Liver (tissue), 3 donors: ENCODE measurements at regions not wholly inside any gene's neighbourhood (a gene's known extent, or its start where the extent isn't known, plus 50 kb on each side); places are given as distances from the start of the nearest gene placed in this dataset.

ENCODE experiments used
- CTCF ChIP-seq: fragments of 150-350 bp; IDR thresholded peaks from 2 replicates; pipeline ENCODE4 v1.5.1; 2017; ENCODE audit warnings: improper control_type of control experiment, low read depth, low read length; ENCODE audit not compliant: missing input control
- FOXA1 ChIP-seq: IDR thresholded peaks from 2 replicates; pipeline ENCODE4 v1.6.1; 2016; ENCODE audit warnings: antibody characterized with exemption
- RAD21 ChIP-seq, 2 donors: IDR thresholded peaks; 2 replicates each; pipeline ENCODE4 v1.6.1; 2016; ENCODE audit warnings: antibody characterized with exemption in 2 of 2, mild to moderate bottlenecking in 2 of 2
- REST ChIP-seq: IDR thresholded peaks from 2 replicates; pipeline ENCODE4 v1.6.1; 2016; ENCODE audit warnings: antibody characterized with exemption, mild to moderate bottlenecking
- RXRA ChIP-seq, 2 donors: IDR thresholded peaks; 2 replicates each; pipeline ENCODE4 v1.6.1; 2017 to 2018; ENCODE audit warnings: antibody characterized with exemption in 2 of 2, mild to moderate bottlenecking in 1 of 2
- SP1 ChIP-seq: IDR thresholded peaks from 2 replicates; pipeline ENCODE4 v1.6.1; 2018; ENCODE audit warnings: antibody characterized with exemption, mild to moderate bottlenecking
- donor health status: healthy.
- donor health status: healthy.

- no peak for TF ChIP-seq SP1
- no peak for TF ChIP-seq CTCF
- TF ChIP-seq REST, result no peak
- no peak for TF ChIP-seq RXRA (IDR thresholded peaks at IDR 0.05)
- no peak for TF ChIP-seq RAD21 (IDR thresholded peaks at IDR 0.05)
- no peak for TF ChIP-seq FOXA1
Observed at GRCh38 chr18:45157576-45157975, 457.7 kb upstream of the SLC14A2 start.
